CD14-positive monocyte (primary cell): ENCODE measurements at regions not wholly inside any gene's neighbourhood (a gene's known extent, or its start where the extent isn't known, plus 50 kb on each side); places are given as distances from the start of the nearest gene placed in this dataset.

ENCODE experiments used
- DNase-seq, 3 donors: peaks; one replicate each; pipeline ENCODE4 v3.0.0-alpha.2; 2011 to 2022
- H2AFZ ChIP-seq: 2 replicates; pipeline ENCODE4 v1.6.0; 2012; ENCODE audit warnings: mild to moderate bottlenecking, low read depth, low read length, inconsistent platforms; ENCODE audit not compliant: insufficient read depth, poor library complexity, severe bottlenecking
- H3K27ac ChIP-seq, 2 donors: 1 replicate in 1 of 2; 2 replicates in 1 of 2; pipeline ENCODE4 v1.5.1; 2012 to 2013; ENCODE audit warnings: low read length in 2 of 2, control low read depth in 1 of 2, inconsistent platforms in 1 of 2, low read depth in 1 of 2, mild to moderate bottlenecking in 1 of 2
- H3K27me3 ChIP-seq, 2 donors: one replicate each; pipeline versions ENCODE4 v1.6.0 to v1.6.1; 2011 to 2013; ENCODE audit warnings: low read length in 2 of 2; ENCODE audit not compliant: control insufficient read depth in 2 of 2, insufficient read depth in 2 of 2
- H3K36me3 ChIP-seq, 2 donors: replicated peaks in 1 of 2; 1 replicate in 1 of 2; 2 replicates in 1 of 2; pipeline versions ENCODE4 v1.5.1 to v1.6.1; 2012 to 2013; ENCODE audit warnings: low read length in 2 of 2, control low read depth in 1 of 2, inconsistent platforms in 1 of 2, mild to moderate bottlenecking in 1 of 2; ENCODE audit not compliant: insufficient read depth in 2 of 2, control insufficient read depth in 1 of 2
- H3K4me1 ChIP-seq, 2 donors: 1 replicate in 1 of 2; 2 replicates in 1 of 2; pipeline versions ENCODE4 v1.5.1 to v1.6.1; 2012 to 2013; ENCODE audit warnings: low read length in 2 of 2, control low read depth in 1 of 2, inconsistent platforms in 1 of 2, mild to moderate bottlenecking in 1 of 2, moderate library complexity in 1 of 2; ENCODE audit not compliant: insufficient read depth in 2 of 2, control insufficient read depth in 1 of 2
- H3K4me2 ChIP-seq: replicated peaks from 2 replicates; pipeline ENCODE3; 2012; ENCODE audit warnings: low read length, moderate library complexity, mild to moderate bottlenecking; ENCODE audit not compliant: poor library complexity, severe bottlenecking; ENCODE audit errors: extremely low read depth
- H3K4me3 ChIP-seq, 3 experiments: fragments of 200-600 bp in 1 of 3; sonication (generic) in 1 of 3; replicated peaks in 1 of 3; 1 replicate in 2 of 3; 2 replicates in 1 of 3; pipeline ENCODE4 v1.5.1; 2011 to 2013; ENCODE audit warnings: low read length in 3 of 3, mild to moderate bottlenecking in 3 of 3, control low read depth in 2 of 3, low read depth in 2 of 3, inconsistent platforms in 1 of 3, moderate library complexity in 1 of 3
- H3K79me2 ChIP-seq: 2 replicates; pipeline ENCODE4 v1.6.0; 2012; ENCODE audit warnings: mild to moderate bottlenecking, control low read depth, inconsistent platforms, low read length, moderate library complexity; ENCODE audit not compliant: insufficient read depth
- H3K9ac ChIP-seq: 2 replicates; pipeline ENCODE4 v1.6.0; 2017; ENCODE audit warnings: low read length, mild to moderate bottlenecking; ENCODE audit not compliant: insufficient read depth, poor library complexity, severe bottlenecking
- H3K9me3 ChIP-seq, 2 donors: replicated peaks in 1 of 2; 1 replicate in 1 of 2; 2 replicates in 1 of 2; pipeline versions ENCODE4 v1.5.1 to v1.6.1; 2012 to 2013; ENCODE audit warnings: low read length in 2 of 2, control low read depth in 1 of 2; ENCODE audit not compliant: control insufficient read depth in 1 of 2, insufficient read depth in 1 of 2
- H4K20me1 ChIP-seq: 2 replicates; pipeline ENCODE4 v1.6.0; 2012; ENCODE audit warnings: mild to moderate bottlenecking, low read length, control low read depth, moderate library complexity; ENCODE audit not compliant: insufficient read depth
- H3K27ac Mint-ChIP-seq, 7 donors: one replicate each; pipeline ENCODE4 v1.8.0; 2020; ENCODE audit warnings: mild to moderate bottlenecking in 7 of 7, mixed read lengths in 7 of 7, moderate library complexity in 6 of 7, inconsistent platforms in 2 of 7
- H3K27me3 Mint-ChIP-seq, 3 donors: one replicate each; pipeline ENCODE4 v1.8.0; 2021 to 2022; ENCODE audit warnings: low read depth in 3 of 3, mild to moderate bottlenecking in 3 of 3, mixed read lengths in 3 of 3, moderate library complexity in 3 of 3, inconsistent platforms in 1 of 3
- H3K36me3 Mint-ChIP-seq, 2 donors: one replicate each; pipeline ENCODE4 v1.8.0; 2020; ENCODE audit warnings: mixed read lengths in 2 of 2, inconsistent platforms in 1 of 2, mild to moderate bottlenecking in 1 of 2
- H3K4me1 Mint-ChIP-seq: one replicate; pipeline ENCODE4 v1.8.0; 2020; ENCODE audit warnings: mild to moderate bottlenecking, mixed read lengths
- H3K4me3 Mint-ChIP-seq, 2 donors: one replicate each; pipeline ENCODE4 v1.8.0; 2020; ENCODE audit warnings: mild to moderate bottlenecking in 2 of 2, mixed read lengths in 2 of 2, moderate library complexity in 1 of 2
- H3K9me3 Mint-ChIP-seq, 7 donors: one replicate each; pipeline ENCODE4 v1.8.0; 2020 to 2022; ENCODE audit warnings: mixed read lengths in 7 of 7, mild to moderate bottlenecking in 6 of 7, moderate library complexity in 6 of 7, inconsistent platforms in 2 of 7
- CTCF ChIP-seq: fragments of 200-600 bp; IDR thresholded peaks from one replicate; pipeline ENCODE4 v1.8.0; 2022; ENCODE audit warnings: antibody characterized with exemption, mild to moderate bottlenecking
- WGBS: methylation state at CpG from one replicate; pipeline ENCODE4 v1.1.5; 2013; ENCODE audit warnings: missing lambda C conversion rate; ENCODE audit not compliant: insufficient coverage; 5-methylcytosine and 5-hydroxymethylcytosine counted together
- intact Hi-C, 2 donors: fragments of 100-400 bp; cut with micrococcal nuclease; formaldehyde crosslinking; loops; one replicate each; pipeline versions ENCODE4 v1.15.0 to v1.15.1; 2023

GRCh38 chr16:87166934-87167333 lies 150.3 kb downstream of the C16orf95 start:
- no peak overlapping the region for H2AFZ ChIP-seq
- H3K36me3 Mint-ChIP-seq, result no peaks in the 10 kb centered on the region
- no peaks in the 10 kb centered on the region for H3K4me1 ChIP-seq
- no peak overlapping the region for H3K4me3 Mint-ChIP-seq
- H3K9me3 ChIP-seq, result no peaks in the 10 kb centered on the region
- no peak overlapping the region for H3K27ac ChIP-seq
- no peak overlapping the region for H3K4me2 ChIP-seq
- no CpG with 5 or more reads among the region's 1 CpG for WGBS
- H3K27me3 ChIP-seq, result no peaks in the 10 kb centered on the region
- no peak overlapping the region for H3K4me3 ChIP-seq
- peaks cover 0 to 8% (median 2%) of the 10 kb centered on the region in 7 donors for H3K9me3 Mint-ChIP-seq
- DNase-seq, result no peak
- H3K79me2 ChIP-seq, result no peaks in the 10 kb centered on the region
- TF ChIP-seq CTCF, result no peak
- H3K4me1 Mint-ChIP-seq, result no peaks in the 10 kb centered on the region
- H3K9ac ChIP-seq, result no peak overlapping the region
- intact Hi-C loops, result no loop called here
- no peak overlapping the region for H3K27ac Mint-ChIP-seq
- H3K27me3 Mint-ChIP-seq, result peaks cover 0 to 7% (median 7%) of the 10 kb centered on the region in 3 donors
- no peaks in the 10 kb centered on the region for H3K36me3 ChIP-seq
- H4K20me1 ChIP-seq, result no peaks in the 10 kb centered on the region

GRCh38 chr16:87169509-87169995 lies 147.6 kb downstream of the C16orf95 start:
- Histone ChIP-seq H3K9ac (no peak overlapping the region), H3K27ac (no peak overlapping the region), H3K4me3 (no peak overlapping the region), H3K9me3 (no peaks in the 10 kb centered on the region), H3K79me2 (no peaks in the 10 kb centered on the region), H4K20me1 (no peaks in the 10 kb centered on the region), H3K4me1 (no peaks in the 10 kb centered on the region), H3K4me2 (no peak overlapping the region), H3K36me3 (no peaks in the 10 kb centered on the region), H2AFZ (no peak overlapping the region), H3K27me3 (no peaks in the 10 kb centered on the region)
- no peak overlapping the region for H3K27ac Mint-ChIP-seq
- no peaks in the 10 kb centered on the region for H3K36me3 Mint-ChIP-seq
- peaks cover 0 to 5% (median 4%) of the 10 kb centered on the region in 3 donors for H3K27me3 Mint-ChIP-seq
- peaks cover 0 to 7% (median 2%) of the 10 kb centered on the region in 7 donors for H3K9me3 Mint-ChIP-seq
- no peak for DNase-seq
- 93% methylated on average over 14 of the region's 14 CpGs for WGBS
- no peak overlapping the region for H3K4me3 Mint-ChIP-seq
- TF ChIP-seq CTCF, result no peak
- intact Hi-C loops, result no loop called here
- no peaks in the 10 kb centered on the region for H3K4me1 Mint-ChIP-seq
